GM19395 (cell line): ENCODE measurements at regions not wholly inside any gene's neighbourhood (a gene's known extent, or its start where the extent isn't known, plus 50 kb on each side); places are given as distances from the start of the nearest gene placed in this dataset.

ENCODE experiments used
- ATAC-seq: cut with Tn5 transposase; IDR thresholded peaks from one replicate; pipeline ENCODE4 v1.9.1; 2021; ENCODE audit warnings: mild to moderate bottlenecking, moderate library complexity; ENCODE audit not compliant: unreplicated experiment

GRCh38 chr4:37058826-37059225 is 185.7 kb upstream of the NWD2 start:
- no peak for ATAC-seq

- ATAC-seq = no peak
Observed at GRCh38 chr4:37066159-37066558, 178.4 kb upstream of the NWD2 start.

DNA sequence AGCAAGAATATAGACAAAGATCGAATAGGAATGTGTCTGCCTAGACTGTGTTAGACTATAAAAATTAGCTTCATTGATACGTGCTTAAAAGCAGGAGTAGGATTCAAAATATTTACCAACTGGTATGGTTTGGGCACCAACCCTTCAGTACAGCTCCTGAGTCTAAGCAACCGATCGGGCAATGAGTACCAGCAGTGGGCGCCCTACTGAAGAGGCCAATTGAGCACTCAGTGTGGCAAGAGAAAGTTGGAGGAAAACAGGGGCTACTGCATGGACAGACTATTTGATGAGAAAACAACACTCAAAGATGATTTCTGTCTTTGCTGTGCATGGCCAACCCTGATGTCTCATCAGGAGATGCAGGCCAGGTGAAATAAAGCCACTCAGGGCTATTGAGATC is 176.0 kb upstream of the NWD2 start:
- no peak for ATAC-seq

DNA sequence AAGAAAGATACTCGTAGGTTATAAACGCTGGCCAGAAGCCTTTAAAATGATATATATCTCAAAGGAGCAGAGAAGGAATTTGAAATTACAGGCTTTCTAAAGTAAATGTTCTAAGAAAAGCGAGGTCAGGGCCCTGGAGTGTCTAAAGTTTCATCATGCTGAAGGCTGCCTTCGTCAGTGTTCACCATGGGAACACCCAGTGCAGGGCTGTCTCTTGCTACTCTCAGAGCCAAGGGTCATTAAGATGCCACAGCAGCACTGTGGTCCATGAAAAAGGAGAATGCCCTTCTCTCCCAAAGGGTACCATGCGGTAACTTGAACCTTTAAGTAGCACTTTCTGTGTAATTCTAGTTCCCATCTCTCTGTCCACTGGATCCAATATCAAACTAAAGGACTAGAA is 174.5 kb upstream of the NWD2 start:
- ATAC-seq = no peak

DNA sequence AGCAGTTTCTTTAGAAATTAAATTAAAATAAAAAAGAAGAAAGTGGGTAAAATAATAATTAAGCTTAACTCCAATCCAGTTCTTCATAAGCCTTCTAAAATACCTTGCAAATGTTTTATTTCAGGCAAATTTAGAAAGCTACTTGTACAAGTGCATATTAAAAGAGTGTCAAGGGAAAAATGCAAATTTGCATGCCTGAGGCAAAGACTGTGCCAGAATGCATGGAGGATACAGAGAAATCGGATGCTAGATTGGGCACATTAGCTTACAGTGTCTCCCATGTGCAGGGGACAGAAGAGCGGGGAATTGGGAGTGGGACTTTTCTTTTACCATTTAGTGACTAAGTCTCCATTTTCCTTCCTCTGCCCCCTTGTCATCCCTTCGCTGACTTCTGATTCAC is 173.0 kb upstream of the NWD2 start:
- no peak for ATAC-seq

DNA sequence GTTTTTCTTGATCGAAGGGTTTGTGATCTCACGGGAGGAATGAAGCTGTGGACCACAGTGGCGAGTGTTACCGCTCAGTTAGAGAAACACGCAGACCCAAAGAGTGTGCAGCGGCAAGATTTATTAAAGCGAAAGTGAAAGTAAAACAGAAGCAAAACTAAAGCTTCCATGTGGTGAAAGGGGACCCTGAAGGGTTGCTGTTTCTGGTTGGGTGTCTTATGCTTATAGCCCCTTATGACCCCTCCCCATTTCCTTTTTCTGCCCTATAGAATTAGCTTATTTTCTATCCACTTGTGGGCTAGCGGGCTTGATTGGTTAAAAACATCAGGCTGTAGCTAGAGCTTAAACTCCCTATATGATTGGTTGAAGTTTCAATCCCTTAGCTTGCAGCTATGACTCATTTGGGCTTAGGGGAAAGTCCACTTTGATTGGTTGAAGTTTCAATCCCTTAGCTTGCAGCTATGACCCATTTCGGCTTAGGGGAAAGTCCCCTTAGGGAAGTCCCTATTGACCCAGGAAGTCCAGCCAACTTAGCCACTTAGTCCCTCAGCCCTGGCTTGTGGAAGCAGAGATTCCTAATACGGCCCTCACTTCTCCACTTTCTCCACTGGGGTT is 171.2 kb upstream of the NWD2 start:
- no peak for ATAC-seq

DNA sequence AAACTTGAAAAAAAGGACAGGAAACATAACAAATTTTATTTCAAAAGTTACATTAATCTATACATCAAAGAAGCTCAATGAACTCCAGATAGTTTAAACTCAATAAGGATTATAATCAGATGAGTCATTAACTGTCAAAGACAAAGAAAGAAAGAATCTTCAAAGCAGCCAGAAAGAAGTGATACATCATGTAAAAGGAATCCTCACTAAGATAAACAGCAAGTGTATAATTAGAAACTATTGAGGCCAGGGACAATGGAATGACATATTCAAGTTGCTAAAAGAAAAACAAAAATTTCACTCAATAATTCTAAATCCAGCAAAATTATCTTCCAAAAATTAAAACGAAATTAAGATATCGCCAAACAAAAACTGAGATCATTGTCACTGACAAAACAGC is 161.6 kb upstream of the NWD2 start:
- ATAC-seq = no peak

DNA sequence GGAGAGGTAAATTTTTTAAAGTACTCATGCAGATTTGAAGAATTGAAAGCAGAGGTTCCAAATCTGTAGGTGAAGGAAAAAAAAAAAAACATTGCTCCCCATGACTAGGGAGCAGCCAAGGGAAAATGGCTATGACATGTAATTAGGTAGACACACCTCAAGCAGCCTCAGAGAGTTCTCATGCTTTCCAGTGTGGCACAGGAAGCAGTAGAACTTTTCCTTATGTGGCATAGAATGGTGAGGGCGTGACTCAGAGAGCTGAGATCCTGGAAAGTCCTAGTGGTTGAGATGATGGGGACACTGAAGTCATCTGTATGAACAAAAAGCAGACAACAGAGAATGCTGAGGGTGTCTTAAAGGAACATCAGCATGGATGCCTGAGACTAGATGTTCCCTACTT is 148.6 kb upstream of the NWD2 start:
- ATAC-seq = no peak

DNA sequence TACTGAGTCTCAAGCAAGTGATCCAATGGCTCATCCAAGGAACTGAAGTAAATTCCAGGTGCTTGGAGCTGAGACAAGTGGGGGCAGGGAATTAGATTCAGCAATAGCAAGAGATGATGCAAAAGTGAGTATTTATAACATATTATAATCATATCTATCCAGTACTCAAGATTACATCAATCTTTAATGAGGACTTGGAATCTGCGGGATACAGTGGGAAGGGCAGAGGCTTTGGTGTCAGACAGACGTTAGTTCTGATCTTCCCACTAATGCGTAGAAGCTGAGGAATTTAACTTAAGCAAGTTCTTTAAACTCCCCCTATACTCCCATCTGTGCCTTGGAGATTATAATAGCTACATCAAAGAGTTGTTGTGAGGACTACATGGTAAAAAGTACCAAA is 143.4 kb upstream of the NWD2 start:
- ATAC-seq = no peak

DNA sequence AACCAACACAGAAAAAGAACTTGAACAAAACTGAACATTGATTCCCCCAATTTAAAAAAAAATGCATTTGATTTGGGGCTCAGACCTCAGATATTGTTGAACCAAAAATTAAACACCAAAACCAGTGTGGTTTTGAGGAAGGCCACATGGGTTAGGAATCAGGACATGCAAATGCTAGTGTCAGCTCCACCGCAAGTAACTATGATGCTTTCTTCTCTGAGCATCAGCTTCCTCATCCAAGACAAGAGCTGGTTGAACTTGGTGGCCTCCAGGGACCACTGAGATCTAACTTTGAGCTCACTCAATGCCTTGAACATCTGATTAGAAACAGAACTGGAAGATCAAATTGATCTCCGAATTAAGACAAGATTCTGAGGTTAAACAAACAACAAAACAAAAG is 142.9 kb upstream of the NWD2 start:
- ATAC-seq = no peak

DNA sequence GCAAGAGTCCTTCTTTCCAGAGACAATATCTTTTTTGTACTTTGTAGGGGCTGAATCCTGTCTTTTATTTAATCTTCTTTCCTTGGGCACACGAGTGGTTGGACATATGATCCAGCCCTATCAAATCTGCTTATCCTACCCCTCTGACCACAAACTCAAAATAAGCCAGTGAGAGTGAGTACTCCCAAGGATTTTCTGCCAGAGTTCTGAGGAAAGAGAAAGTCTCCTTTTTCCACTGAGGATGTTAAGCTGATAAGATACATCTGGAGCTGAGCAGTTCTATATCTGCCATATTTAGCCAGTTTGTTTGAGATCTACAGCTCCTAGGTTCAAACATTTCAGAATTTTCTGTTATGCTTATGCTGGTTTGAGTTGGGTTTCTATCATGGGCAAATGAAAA is 134.8 kb upstream of the NWD2 start:
- no peak for ATAC-seq

- ATAC-seq = no peak
Observed at GRCh38 chr4:37124800-37125199, 119.7 kb upstream of the NWD2 start.

GRCh38 chr4:37126051-37126450 is 118.5 kb upstream of the NWD2 start:
- no peak for ATAC-seq

GRCh38 chr4:37130465-37130864 is 114.1 kb upstream of the NWD2 start:
- no peak for ATAC-seq

GRCh38 chr4:37132351-37132974 is 112.1 kb upstream of the NWD2 start:
- ATAC-seq = no peak

- no peak for ATAC-seq
Observed at GRCh38 chr4:37132975-37133360, 111.6 kb upstream of the NWD2 start.

DNA sequence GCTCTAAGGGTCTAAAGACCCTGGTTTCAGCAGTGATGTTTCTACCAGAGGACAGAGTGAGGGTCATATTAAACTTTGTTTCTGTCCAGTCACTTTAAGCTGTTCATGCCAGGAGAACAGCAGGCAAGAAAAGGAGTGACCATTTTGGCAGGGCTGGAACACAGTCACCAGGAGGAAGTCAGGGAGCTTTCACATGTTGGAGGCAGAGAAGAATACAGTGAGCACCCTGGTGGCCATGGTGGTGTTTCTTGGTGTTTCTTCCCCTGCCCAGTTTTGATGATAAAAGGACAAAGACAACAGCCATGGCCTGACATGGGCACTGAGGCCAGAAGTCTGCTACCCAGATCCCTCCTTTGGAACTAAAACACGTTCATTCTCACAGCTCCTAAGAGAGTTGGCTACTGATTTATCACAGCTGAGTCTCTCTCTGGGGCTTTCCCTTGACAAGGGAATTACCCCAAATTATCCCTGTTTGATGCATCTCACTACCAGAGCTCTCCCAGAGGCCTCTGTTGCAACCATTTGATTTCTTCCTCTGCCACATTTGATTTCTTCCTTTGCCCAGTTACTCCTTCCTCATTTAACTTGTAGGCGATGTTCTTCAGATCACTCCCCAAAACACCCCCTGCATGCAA is 106.4 kb upstream of the NWD2 start:
- ATAC-seq = peak; percentile 80

- ATAC-seq = peak; percentile 46
Observed at GRCh38 chr4:37138789-37139188, 105.8 kb upstream of the NWD2 start.

- ATAC-seq = no peak
Observed at GRCh38 chr4:37139987-37140386, 104.6 kb upstream of the NWD2 start.

- no peak for ATAC-seq
Observed at GRCh38 chr4:37146260-37146659, 98.3 kb upstream of the NWD2 start.

DNA sequence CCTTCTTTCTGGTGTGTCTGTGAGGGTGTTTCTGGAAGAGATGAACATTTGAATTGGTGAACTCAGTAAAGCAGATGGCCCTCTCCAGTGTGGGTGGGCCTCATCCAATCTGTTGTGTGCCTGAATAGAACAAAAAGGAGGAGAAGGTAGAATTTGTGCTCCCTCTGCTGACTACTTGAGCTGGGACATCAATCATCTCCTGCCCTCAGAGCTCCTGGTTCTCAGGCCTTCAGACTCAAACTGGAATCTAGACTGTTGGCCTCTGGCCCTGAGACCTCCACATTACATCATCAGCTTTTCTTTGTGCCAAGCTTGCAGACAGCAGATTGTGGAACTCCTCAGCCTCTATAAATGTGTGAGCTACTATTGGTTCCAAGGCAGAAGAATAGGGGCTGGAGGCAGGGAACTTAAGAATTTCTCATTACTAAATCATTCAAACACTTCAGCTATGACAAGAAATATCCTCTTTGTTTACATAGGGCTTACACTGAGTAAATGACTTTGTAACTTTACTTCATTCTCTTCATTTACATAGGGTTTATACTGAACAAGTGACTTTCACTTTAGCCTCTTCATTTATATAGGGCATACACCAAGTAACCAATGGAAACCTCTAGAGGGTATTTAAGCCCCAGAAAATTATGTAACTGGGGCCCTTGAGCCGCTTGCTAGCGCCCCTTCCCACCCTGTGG is 86.9 kb upstream of the NWD2 start:
- no peak for ATAC-seq

DNA sequence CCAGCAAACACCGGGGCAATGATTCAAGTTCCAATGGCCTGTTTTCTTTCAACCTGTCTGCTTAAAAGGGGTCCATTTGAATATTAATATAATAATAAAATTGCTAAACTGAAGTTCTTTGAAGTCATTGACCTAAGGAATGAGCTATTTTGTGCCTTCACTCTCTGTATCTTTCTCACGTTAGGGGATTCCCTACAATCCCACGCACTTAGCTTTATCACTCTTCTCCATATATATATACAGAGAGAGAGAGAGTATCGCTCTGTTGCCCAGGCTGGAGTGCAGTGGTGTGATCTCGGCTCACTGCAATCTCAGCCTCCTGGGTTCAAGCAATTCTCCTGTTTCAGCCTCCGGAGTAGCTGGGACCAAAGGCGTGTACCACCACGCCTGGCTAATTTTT is 83.9 kb upstream of the NWD2 start:
- ATAC-seq = no peak
